ENCODE measurements at regions not wholly inside any gene's neighbourhood (a gene's known extent, or its start where the extent isn't known, plus 50 kb on each side); places are given as distances from the start of the nearest gene placed in this dataset.

DNA sequence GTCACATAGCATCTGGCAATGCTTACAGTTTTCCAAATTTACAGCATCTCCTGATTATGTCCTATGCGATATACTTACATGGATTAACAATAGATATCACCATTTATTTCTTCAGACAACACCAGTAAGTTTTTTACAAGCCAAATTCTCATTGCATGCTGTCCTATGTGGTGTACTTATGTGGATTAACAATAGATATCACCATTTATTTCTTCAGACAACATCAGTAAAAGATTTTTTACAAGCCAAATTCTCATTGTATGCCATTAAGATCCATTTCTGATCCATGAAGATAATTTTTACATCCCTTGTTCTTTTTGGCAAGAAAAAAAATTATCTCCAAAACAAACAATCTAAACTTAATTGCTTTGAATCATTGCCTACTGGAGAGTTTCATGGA lies 340.9 kb downstream of the KCNN2 start:
- no peak overlapping the region for H3K4me3 ChIP-seq (ENCODE audit: low read depth, low read length)
- TF ChIP-seq, protein P1, sequence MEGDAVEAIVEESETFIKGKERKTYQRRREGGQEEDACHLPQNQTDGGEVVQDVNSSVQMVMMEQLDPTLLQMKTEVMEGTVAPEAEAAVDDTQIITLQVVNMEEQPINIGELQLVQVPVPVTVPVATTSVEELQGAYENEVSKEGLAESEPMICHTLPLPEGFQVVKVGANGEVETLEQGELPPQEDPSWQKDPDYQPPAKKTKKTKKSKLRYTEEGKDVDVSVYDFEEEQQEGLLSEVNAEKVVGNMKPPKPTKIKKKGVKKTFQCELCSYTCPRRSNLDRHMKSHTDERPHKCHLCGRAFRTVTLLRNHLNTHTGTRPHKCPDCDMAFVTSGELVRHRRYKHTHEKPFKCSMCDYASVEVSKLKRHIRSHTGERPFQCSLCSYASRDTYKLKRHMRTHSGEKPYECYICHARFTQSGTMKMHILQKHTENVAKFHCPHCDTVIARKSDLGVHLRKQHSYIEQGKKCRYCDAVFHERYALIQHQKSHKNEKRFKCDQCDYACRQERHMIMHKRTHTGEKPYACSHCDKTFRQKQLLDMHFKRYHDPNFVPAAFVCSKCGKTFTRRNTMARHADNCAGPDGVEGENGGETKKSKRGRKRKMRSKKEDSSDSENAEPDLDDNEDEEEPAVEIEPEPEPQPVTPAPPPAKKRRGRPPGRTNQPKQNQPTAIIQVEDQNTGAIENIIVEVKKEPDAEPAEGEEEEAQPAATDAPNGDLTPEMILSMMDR (IDR thresholded peaks at IDR 0.05; ENCODE audit: low read depth, low read length, missing control alignments), result no peak
- DNase-seq (ENCODE audit: low read depth), result no peak
- in situ Hi-C loops (cut with HindIII; ENCODE audit: low sequenced_read_pairs), result no loop called here

DNA sequence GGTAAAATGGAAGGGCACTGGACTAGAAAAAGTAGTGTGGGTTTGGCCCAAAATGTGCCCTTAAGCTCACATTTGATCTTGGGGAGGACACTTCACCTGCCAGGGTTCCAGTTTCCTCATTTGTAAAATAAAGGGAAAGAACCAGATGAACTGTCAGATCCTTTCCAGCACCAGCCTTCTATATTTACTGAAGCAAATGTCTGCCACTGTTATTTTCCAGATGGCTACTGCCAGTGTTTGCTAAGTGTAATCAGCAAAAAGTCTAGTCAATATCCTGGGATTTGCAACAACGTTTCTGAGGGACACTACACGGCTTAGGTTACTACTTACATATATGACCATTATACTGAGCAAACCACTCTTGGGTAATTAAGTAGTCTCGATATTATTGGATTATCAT lies 340.3 kb downstream of the KCNN2 start:
- DNase-seq (ENCODE audit: low read depth), result no peak
- in situ Hi-C loops (cut with HindIII; ENCODE audit: low sequenced_read_pairs), result no loop called here
- no peak overlapping the region for H3K4me3 ChIP-seq (ENCODE audit: low read depth, low read length)
- TF ChIP-seq, protein P1 (IDR thresholded peaks at IDR 0.05; ENCODE audit: low read depth, low read length, missing control alignments), result no peak

DNA sequence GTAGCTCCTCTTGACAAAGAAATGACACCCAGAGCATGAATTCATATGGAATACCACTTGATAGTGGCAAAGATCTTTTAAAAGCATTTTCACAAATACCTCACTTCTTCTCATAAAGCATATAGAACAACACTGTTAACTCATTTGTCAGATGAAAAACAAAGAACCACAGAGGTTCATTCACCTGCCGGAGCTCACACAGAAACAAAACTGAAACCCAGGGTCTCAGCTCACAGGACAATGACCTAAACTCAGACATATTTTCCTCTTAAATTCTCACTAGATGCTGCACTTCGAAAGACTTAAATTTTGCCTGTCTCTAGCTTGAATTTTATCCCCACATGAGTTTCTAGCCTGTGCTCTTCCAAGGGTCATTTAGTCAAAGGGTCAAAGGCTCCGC lies 339.0 kb downstream of the KCNN2 start:
- in situ Hi-C loops (cut with HindIII; ENCODE audit: low sequenced_read_pairs), result no loop called here
- no peak overlapping the region for H3K4me3 ChIP-seq (ENCODE audit: low read depth, low read length)
- TF ChIP-seq, protein P1 (IDR thresholded peaks at IDR 0.05; ENCODE audit: low read depth, low read length, missing control alignments), result no peak
- no peak for DNase-seq (ENCODE audit: low read depth)

DNA sequence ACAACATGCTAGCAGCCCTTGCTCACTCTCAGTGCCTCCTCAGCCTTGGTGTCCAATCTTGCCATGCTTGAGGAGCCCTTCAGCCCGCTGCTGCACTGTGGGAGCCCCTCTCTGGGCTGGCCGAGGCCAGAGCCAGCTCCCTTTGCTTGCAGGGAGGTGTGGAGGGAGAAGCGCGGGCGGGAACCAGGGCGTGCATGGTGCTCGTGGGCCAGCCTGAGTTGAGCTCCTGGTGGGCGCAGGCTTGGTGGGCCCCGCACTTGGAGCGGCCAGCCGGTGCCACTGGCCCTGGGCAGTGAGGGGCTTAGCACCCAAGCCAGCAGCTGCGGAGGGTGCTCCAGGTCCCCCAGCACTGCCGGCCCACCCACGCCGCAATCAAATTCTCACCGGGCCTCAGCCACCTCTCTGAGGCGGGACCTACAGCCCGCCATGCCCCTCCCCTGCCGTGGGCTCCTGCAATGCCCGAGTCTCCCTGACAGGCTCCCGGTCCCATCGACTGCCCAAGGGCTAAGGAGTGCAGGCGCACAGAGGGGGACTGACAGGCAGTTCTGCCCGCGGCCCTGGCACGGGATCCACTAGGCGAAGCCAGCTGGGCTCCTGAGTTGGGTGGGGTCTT lies 333.5 kb downstream of the KCNN2 start:
- no peak overlapping the region for H3K4me3 ChIP-seq (ENCODE audit: low read depth, low read length)
- in situ Hi-C loops (cut with HindIII; ENCODE audit: low sequenced_read_pairs), result loop anchor here (5.0 kb wide), 1 partner anchor 37 kb away; no protein-coding TSS in a partner anchor
- DNase-seq (ENCODE audit: low read depth), result no peak
- TF ChIP-seq, protein P1 (IDR thresholded peaks at IDR 0.05; ENCODE audit: low read depth, low read length, missing control alignments), result no peak

DNA sequence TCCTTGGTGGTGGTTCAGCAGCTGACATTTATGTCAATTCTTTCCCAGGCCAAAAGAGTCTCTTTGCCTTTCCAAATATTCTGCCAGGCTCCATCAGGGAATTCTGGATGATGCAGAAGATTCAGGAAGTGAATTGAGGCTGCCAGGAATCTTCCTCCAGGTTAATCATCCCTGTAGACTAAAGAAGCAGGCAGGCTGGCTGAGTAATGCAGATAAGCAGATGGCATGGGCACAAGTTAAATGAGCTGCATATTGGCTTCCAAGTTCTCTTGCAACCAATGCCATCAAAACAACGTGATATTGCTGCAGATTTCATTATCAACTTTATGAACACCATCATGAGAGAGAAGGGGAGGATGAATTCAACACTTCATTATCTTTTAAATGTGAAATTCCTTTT lies 324.5 kb downstream of the KCNN2 start:
- in situ Hi-C loops (cut with HindIII; ENCODE audit: low sequenced_read_pairs), result no loop called here
- no peak overlapping the region for H3K4me3 ChIP-seq (ENCODE audit: low read depth, low read length)
- DNase-seq (ENCODE audit: low read depth), result no peak
- TF ChIP-seq, protein P1 (IDR thresholded peaks at IDR 0.05; ENCODE audit: low read depth, low read length, missing control alignments), result no peak

DNA sequence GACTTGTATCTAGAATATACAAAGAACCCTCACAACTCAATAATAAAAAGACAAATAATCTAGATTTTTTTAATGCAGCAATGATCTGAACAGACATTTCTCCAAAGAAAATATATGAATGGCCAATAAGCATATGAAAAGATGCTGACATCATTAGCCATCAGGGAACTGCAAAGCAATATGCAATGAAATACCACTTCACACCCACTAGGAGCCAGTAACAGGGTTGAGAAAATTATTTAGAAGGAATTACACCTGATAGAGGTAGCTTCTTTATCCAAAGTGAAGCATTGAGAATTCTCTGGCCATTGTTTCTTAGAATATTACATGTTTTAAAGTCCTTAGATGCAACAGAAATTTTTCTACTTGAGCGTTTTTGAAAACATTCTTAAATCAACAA lies 316.9 kb downstream of the KCNN2 start:
- H3K4me3 ChIP-seq (ENCODE audit: low read depth, low read length), result no peak overlapping the region
- in situ Hi-C loops (cut with HindIII; ENCODE audit: low sequenced_read_pairs), result no loop called here
- no peak for DNase-seq (ENCODE audit: low read depth)
- TF ChIP-seq, protein P1 (IDR thresholded peaks at IDR 0.05; ENCODE audit: low read depth, low read length, missing control alignments), result no peak

Measured in astrocyte of the cerebellum (primary cell).